ENCODE measurements at regions not wholly inside any gene's neighbourhood (a gene's known extent, or its start where the extent isn't known, plus 50 kb on each side); places are given as distances from the start of the nearest gene placed in this dataset.

DNA sequence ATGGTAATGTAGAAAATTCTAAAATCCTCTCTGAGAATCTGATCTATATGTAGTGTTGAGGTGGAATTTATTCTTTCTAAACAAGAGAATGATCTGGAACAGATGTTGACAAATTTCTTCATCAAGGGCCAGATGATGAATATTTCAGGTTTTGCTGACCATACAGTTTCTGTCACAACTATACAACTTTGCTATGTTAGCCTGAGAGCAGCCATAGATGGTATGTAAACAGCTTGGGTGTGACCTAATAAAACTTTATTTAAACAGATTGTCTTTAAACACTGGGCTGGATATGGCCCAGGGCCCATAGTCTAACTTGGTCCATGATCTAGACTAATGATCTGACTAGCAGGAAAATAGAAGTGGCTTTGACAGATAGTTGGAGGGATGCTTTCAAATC is 213.6 kb upstream of the CELF2 start:
- BruUV-seq (replicated peaks): no TSS peak
- intact Hi-C loops (cut with micrococcal nuclease): no loop called here
- Histone ChIP-seq H4K20me1 (ENCODE audit: insufficient read depth) (no peaks in the 10 kb centered on the region), H3K36me3 (ENCODE audit: control insufficient read depth in 1 of 2, insufficient read depth in 2 of 2, low read length in 2 of 2) (no peaks in the 10 kb centered on the region), H3K79me2 (ENCODE audit: insufficient read depth, low read length) (no peaks in the 10 kb centered on the region), H3K4me2 (ENCODE audit: low read length) (no peak overlapping the region), H3K27ac (ENCODE audit: low read depth, low read length) (no peak overlapping the region), H3K4me3 (replicated peaks in 1 of 2; ENCODE audit: low read depth in 1 of 2, low read length in 2 of 2) (no peak overlapping the region), H3K4me1 (ENCODE audit: control insufficient read depth in 1 of 2, insufficient read depth in 2 of 2, low read length in 2 of 2) (no peaks in the 10 kb centered on the region), H3K27me3 (ENCODE audit: insufficient read depth, low read length) (no peaks in the 10 kb centered on the region), H3K9me3 (ENCODE audit: control insufficient read depth in 1 of 2, insufficient read depth in 1 of 2, low read depth in 1 of 2, low read length in 2 of 2) (peaks cover 7 to 16% of the 10 kb centered on the region in 2 experiments; a peak in 2 of 4 replicates), H2AFZ (ENCODE audit: low read depth, low read length, poor library complexity, severe bottlenecking) (no peak overlapping the region), H3K9ac (ENCODE audit: low read length) (no peak overlapping the region), H3K9me2 (ENCODE audit: insufficient read depth) (no peaks in the 10 kb centered on the region)
- ChIA-PET POLR2A (no interaction called here), CTCF (no interaction called here), RAD21 (ENCODE audit: low non-redundant PET in 1 of 2, low total read pairs in 2 of 2, uncharacterized antibody in 2 of 2, unreplicated experiment in 2 of 2) (no interaction called here)
- ATAC-seq: no peak
- DNase-seq (ENCODE audit: low read depth, low spot score): no peak
- TF ChIP-seq, protein P1, sequence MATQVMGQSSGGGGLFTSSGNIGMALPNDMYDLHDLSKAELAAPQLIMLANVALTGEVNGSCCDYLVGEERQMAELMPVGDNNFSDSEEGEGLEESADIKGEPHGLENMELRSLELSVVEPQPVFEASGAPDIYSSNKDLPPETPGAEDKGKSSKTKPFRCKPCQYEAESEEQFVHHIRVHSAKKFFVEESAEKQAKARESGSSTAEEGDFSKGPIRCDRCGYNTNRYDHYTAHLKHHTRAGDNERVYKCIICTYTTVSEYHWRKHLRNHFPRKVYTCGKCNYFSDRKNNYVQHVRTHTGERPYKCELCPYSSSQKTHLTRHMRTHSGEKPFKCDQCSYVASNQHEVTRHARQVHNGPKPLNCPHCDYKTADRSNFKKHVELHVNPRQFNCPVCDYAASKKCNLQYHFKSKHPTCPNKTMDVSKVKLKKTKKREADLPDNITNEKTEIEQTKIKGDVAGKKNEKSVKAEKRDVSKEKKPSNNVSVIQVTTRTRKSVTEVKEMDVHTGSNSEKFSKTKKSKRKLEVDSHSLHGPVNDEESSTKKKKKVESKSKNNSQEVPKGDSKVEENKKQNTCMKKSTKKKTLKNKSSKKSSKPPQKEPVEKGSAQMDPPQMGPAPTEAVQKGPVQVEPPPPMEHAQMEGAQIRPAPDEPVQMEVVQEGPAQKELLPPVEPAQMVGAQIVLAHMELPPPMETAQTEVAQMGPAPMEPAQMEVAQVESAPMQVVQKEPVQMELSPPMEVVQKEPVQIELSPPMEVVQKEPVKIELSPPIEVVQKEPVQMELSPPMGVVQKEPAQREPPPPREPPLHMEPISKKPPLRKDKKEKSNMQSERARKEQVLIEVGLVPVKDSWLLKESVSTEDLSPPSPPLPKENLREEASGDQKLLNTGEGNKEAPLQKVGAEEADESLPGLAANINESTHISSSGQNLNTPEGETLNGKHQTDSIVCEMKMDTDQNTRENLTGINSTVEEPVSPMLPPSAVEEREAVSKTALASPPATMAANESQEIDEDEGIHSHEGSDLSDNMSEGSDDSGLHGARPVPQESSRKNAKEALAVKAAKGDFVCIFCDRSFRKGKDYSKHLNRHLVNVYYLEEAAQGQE (IDR thresholded peaks at IDR 0.05; ENCODE audit: low read depth): no peak
- no peak for TF ChIP-seq ZBTB33 (IDR thresholded peaks at IDR 0.05; ENCODE audit: extremely low read depth, insufficient replicate concordance, low read length)
- no peak for TF ChIP-seq MAX (IDR thresholded peaks at IDR 0.05)
- no peak for TF ChIP-seq ZFX (IDR thresholded peaks at IDR 0.05)
- TF ChIP-seq CTCF (IDR thresholded peaks at IDR 0.05 in 2 of 3, conservative IDR thresholded peaks at IDR 0.05 in 1 of 3; ENCODE audit: borderline replicate concordance in 1 of 3, insufficient read depth in 1 of 3, low read depth in 2 of 3, low read length in 2 of 3): no peak
- no peak for TF ChIP-seq SP1 (IDR thresholded peaks at IDR 0.05; ENCODE audit: low read depth)
- TF ChIP-seq ZNF274 (IDR thresholded peaks at IDR 0.05; ENCODE audit: low read depth, low read length): no peak
- no peak for TF ChIP-seq RAD21 (IDR thresholded peaks at IDR 0.05; ENCODE audit: low read depth)
- TF ChIP-seq, protein P2, sequence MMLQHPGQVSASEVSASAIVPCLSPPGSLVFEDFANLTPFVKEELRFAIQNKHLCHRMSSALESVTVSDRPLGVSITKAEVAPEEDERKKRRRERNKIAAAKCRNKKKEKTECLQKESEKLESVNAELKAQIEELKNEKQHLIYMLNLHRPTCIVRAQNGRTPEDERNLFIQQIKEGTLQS (IDR thresholded peaks at IDR 0.05): no peak
- TF ChIP-seq FOSL1 (IDR thresholded peaks at IDR 0.05; ENCODE audit: low read depth): no peak

All from HCT116 (cell line).